ENCODE measurements at regions not wholly inside any gene's neighbourhood (a gene's known extent, or its start where the extent isn't known, plus 50 kb on each side); places are given as distances from the start of the nearest gene placed in this dataset.

- no peak for DNase-seq (ENCODE audit: low read depth)
Measured at GRCh38 chr6:18763086-18763485, 375.9 kb downstream of the RNF144B start.

DNA sequence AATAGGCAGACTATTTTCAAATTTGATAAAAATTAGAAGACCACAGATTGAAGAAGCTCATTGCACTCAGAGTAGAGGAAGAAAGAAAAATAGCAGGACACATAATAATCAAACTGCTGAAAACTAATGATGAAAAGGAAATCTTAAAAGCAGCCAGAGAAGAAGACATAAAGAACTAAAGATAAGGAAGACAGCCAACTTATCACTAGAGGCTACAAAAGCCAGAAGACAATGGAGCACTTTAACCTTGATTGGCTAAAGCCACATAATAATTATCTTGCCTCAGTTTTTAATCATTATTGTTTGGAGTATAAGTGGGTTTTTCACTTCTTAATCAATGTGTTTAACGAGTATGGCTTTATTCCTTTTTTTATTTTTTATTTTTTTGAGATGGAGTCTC lies 397.6 kb downstream of the RNF144B start:
- no peak for DNase-seq (ENCODE audit: low read depth)

DNA sequence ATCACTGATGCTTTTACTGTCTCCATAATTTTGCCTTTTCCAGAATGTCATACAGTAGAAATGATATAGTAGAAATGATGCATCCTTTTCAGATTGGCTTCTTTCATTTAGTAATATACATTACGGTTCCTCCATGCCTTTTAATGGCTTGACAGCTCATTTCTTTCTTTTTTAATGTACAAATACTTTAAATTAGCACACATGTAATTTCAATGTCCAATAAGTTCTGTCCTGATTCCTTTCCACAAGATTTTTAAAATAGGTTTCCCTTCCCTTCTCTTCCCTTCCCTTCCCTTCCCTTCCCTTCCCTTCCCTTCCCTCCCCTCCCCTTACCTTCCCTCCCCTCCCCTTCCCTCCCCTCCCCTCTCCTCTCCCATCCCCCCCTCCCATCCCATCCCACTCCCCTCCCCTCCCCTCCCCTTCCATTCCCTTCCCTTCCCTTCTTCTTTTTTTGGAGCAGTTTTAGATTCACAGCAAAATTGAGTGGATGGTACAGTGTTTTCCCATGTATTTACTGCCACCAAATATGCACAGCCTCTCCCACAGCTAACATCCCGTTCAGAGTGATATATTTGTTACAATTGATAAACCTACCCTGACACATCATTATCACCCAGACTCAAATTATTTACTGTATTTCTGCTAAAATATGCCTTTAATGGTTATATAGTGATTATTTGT lies 398.8 kb downstream of the RNF144B start:
- DNase-seq (ENCODE audit: low read depth), result no peak

GRCh38 chr6:18792866-18793265 lies 405.7 kb downstream of the RNF144B start:
- no peak for DNase-seq (ENCODE audit: low read depth)

DNA sequence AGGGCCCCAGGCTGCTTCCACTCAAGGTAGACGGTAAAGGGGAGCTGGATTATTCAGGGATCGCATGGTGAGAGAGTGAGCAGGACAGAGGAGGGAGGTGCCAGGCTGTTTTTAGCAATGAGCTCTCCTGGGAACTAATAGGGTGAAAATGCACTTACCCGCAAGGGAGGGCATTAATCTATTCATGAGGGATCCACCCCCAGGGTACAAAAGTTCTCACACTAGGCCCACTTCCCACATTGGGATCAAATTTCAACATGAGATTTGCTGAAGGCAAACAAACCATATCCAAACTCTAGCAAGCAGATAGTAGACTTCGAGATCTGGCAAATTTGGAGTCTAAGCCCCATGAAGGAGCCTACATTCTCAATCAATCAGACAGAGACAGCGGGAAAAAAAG lies 408.6 kb downstream of the RNF144B start:
- no peak for DNase-seq (ENCODE audit: low read depth)

DNA sequence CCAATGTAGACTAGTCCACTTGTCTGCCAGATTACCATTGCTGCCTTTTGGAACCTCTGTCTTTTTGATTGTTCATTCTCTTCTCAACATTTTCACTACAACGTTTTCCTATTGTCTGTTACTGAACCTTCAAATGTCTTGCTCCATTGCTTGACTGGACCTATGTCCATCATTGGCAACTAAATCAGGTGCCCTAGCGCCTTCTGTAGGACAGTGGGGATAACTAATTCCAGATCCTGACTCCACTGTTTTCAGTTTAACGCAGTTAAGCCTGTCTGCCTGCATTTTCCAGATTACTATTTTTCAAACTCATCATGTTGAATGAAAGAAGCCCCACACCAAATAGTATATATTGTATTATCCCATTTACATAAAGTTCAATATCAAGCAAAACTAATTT lies 433.6 kb downstream of the RNF144B start:
- DNase-seq (ENCODE audit: low read depth), result no peak

- no peak for DNase-seq (ENCODE audit: low read depth)
Measured at GRCh38 chr6:18823782-18824386, 436.7 kb downstream of the RNF144B start.

DNA sequence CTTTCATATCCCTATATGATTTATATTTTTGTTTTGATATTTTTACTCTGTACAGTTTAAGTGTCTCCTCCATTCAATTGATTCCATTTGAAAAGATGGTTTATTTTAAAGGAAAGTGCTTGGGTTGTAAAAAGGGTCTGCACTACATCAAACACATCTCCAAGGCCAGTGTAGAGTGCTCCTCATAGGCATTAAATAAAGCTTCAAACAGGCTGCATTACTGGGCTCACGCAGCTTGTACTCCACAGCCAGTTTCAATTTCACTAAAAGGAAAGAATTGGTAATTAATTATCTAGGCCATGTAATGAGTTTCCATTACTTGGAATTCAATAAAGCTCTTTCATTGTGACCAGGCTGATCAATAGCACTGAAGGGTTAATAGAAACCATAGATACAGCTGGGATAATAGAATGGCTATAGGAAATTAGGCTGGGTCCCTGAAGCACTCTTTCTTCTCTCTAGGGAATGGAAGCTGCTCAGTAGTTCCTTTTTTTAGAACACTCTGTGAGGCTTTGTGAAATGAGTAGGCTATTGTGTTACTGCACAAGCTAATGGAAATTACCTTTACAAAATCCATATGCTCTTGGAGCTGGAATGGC lies 442.2 kb downstream of the RNF144B start:
- no peak for DNase-seq (ENCODE audit: low read depth)

- DNase-seq (ENCODE audit: low read depth), result no peak
Measured at GRCh38 chr6:18835976-18836375, 448.8 kb downstream of the RNF144B start.

DNA sequence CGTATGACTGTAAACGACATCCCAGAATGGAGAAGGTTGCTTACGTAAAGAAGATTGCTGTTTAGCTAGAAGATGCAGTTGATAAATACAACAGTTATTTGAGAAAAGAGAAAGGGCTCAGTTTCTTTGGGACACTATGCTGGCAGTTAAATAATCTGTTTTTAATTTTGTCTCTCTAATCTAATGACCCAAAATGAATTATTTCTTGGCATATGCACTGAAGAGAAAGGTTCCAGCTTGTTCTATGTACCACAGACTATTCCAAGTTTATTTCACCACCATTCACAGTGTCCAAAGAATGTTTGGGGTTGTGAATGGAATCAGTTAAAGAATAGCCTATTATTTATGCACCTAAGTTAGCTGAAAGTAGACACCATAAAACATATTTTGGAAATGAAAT lies 449.9 kb downstream of the RNF144B start:
- no peak for DNase-seq (ENCODE audit: low read depth)

DNA sequence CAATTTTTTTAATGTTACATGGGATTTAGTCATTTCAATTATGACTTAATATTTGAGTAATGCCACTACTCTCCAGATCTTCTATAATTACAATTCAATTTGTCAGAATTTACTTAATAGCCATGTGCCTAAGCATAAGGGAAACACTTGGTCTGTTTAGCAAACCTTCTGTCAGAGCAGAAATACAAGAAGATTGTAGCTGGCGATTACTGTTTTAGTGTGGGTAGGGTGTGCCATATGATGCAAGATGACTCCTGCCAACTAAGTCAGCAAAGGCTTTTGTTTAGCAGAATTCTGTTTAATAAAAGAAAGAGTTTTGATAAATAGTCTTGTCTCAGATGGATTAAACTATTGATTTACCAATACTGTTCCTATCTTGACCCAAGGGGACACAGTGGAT lies 455.4 kb downstream of the RNF144B start:
- no peak for DNase-seq (ENCODE audit: low read depth)

- DNase-seq (ENCODE audit: low read depth), result no peak
Measured at GRCh38 chr6:18845896-18846295, 458.7 kb downstream of the RNF144B start.

GRCh38 chr6:18846327-18846726 lies 459.2 kb downstream of the RNF144B start:
- no peak for DNase-seq (ENCODE audit: low read depth)

- no peak for DNase-seq (ENCODE audit: low read depth)
Measured at GRCh38 chr6:18861204-18861603, 474.1 kb downstream of the RNF144B start.

GRCh38 chr6:18883268-18883667 lies 496.1 kb downstream of the RNF144B start:
- DNase-seq (ENCODE audit: low read depth), result no peak

GRCh38 chr6:18883851-18884250 lies 496.7 kb downstream of the RNF144B start:
- no peak for DNase-seq (ENCODE audit: low read depth)

- DNase-seq (ENCODE audit: low read depth), result no peak
Measured at GRCh38 chr6:18893540-18894269, 506.6 kb downstream of the RNF144B start.

DNA sequence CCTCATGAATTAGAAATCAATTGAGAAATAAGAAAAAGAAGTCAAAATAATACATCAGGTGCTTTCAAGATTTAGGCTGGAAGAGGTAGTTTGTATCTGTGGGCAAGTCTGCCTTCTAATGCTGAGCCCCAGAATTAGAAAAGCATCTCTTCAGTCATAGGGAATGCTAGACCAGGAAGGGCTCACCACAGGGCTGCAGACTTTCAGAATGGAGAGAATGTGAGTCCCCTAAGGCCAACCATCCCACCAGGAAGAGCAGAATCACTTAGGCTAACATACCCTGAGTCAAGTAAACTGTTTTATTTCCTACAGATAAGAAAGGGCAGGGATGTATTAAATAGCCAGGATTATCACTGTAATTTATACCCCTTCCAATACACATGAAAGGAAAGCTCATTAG lies 510.2 kb downstream of the RNF144B start:
- DNase-seq (ENCODE audit: low read depth), result no peak

GRCh38 chr6:18904681-18905080 lies 517.5 kb downstream of the RNF144B start:
- DNase-seq (ENCODE audit: low read depth), result no peak

GRCh38 chr6:18920701-18921100 lies 533.6 kb downstream of the RNF144B start:
- no peak for DNase-seq (ENCODE audit: low read depth)

- DNase-seq (ENCODE audit: low read depth), result no peak
Measured at GRCh38 chr6:18931086-18931485, 543.9 kb downstream of the RNF144B start.

DNA sequence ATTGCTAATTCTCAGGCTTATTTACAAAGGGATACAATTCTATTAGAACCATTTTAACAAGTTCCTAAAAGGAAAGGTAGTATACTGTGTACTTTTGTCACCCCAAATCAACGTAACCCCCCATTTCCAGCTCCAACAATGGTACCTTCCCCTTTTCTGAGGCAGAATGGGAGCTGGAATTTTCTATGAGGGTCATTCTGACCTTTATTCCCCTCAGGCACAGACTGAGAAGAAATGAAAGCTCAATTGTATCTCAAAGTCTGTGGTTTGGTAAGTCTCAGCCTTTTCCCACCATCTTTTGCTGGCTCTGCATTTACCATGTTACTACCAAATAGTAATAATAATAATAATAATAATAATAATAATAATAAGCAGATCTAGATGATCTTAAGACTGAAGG lies 571.0 kb downstream of the RNF144B start:
- DNase-seq (ENCODE audit: low read depth), result no peak

- no peak for DNase-seq (ENCODE audit: low read depth)
Measured at GRCh38 chr6:18961566-18961965, 574.4 kb downstream of the RNF144B start.
